NCI-H1930 (cell line): ENCODE measurements at regions not wholly inside any gene's neighbourhood (a gene's known extent, or its start where the extent isn't known, plus 50 kb on each side); places are given as distances from the start of the nearest gene placed in this dataset.
A peak's percentile ranks its signal among the peaks of the same experiment; 100 is the strongest.

ENCODE experiments used
- DNase-seq, 2 experiments: peaks; one replicate each; lab custom pipeline; 2025; lab: John Stamatoyannopoulos, UW

- DNase-seq: peak in 1 of 2 experiments; percentile 3
Measured at GRCh38 chr2:121018136-121019061, 266.6 kb downstream of the TFCP2L1 start.

- DNase-seq: no peak
Measured at GRCh38 chr2:121019071-121019470, 265.9 kb downstream of the TFCP2L1 start.

GRCh38 chr2:121019756-121020155 is 265.2 kb downstream of the TFCP2L1 start:
- no peak for DNase-seq

GRCh38 chr2:121021685-121022084 is 263.3 kb downstream of the TFCP2L1 start:
- DNase-seq: no peak

DNA sequence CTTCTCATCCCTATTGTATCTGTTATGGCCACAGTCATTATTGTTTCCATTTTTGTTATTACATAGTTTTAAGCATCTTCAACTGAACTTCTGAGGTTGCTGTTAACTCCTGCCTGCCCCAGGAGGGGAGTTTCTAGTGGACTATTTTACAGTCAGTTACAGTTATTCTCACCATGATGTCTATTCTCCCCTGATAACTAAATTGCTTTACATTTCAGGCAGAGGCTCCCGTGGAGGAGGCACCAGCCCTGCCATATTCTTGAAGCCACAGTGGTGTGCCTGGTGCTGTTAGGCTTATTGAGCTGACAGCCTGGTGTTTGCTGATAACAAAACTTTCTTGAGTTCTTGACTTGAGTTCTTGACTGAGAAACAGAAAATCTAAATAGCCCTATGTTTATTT is 256.4 kb downstream of the TFCP2L1 start:
- DNase-seq: no peak

- DNase-seq: no peak
Measured at GRCh38 chr2:121030523-121030922, 254.5 kb downstream of the TFCP2L1 start.

- DNase-seq: no peak
Measured at GRCh38 chr2:121031568-121032340, 253.2 kb downstream of the TFCP2L1 start.

DNA sequence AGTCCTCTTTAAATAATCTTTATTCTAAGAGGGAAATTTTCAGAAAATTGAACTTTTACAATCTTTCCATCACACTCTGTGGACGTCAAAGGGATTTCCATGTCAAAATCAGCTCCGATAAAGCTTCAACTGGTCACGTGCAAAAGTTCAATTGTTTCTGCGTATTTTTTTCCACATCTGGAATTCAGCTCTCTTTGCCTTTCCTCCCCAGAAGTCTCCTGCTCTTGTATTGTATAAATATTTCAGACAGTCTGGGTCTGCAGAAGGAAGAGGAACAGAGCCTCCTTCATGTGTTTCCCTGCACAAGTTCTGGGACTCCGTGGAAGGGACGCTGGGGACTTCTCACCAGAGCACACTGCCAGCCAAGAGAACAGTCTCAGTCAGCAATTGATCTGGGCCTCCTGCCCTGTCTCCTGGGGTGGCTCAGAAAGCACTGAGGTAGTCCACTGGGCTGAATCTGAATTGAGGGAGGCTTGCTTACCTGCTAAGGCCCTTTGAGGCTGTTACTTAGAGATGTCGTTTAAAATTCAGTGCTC is 251.5 kb downstream of the TFCP2L1 start:
- DNase-seq: no peak

- no peak for DNase-seq
Measured at GRCh38 chr2:121034551-121034950, 250.5 kb downstream of the TFCP2L1 start.

GRCh38 chr2:121036226-121036692 is 248.7 kb downstream of the TFCP2L1 start:
- peak; percentile 65 to 81 for DNase-seq

GRCh38 chr2:121037480-121037879 is 247.5 kb downstream of the TFCP2L1 start:
- DNase-seq: no peak

DNA sequence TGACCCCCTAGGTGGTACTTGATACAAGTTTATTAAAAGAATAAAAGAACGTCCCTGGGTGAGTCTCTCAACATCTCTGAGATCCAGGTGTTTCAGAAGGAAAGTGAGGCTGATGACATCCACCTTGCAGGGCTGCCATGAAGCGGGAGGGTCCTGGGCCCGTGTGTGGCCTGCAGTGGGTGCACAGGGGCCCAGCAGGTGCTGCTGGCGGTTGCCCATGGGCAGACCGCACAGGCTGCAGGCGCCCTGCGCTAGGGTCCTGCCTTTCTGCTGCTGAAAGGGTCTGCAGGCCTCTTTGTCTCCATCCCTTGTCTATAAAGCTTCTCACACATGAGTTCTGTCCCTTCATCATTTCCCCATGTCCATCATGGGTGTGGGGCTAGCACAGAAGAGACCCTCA is 247.0 kb downstream of the TFCP2L1 start:
- no peak for DNase-seq

- DNase-seq: no peak
Measured at GRCh38 chr2:121038431-121038830, 246.6 kb downstream of the TFCP2L1 start.

GRCh38 chr2:121038891-121039616 is 245.9 kb downstream of the TFCP2L1 start:
- DNase-seq: no peak

- DNase-seq: no peak
Measured at GRCh38 chr2:121039679-121040078, 245.3 kb downstream of the TFCP2L1 start.

- no peak for DNase-seq
Measured at GRCh38 chr2:121041516-121041915, 243.5 kb downstream of the TFCP2L1 start.

- DNase-seq: no peak
Measured at GRCh38 chr2:121043061-121043826, 241.8 kb downstream of the TFCP2L1 start.

GRCh38 chr2:121043827-121044222 is 241.2 kb downstream of the TFCP2L1 start:
- no peak for DNase-seq

GRCh38 chr2:121044412-121044811 is 240.6 kb downstream of the TFCP2L1 start:
- no peak for DNase-seq

DNA sequence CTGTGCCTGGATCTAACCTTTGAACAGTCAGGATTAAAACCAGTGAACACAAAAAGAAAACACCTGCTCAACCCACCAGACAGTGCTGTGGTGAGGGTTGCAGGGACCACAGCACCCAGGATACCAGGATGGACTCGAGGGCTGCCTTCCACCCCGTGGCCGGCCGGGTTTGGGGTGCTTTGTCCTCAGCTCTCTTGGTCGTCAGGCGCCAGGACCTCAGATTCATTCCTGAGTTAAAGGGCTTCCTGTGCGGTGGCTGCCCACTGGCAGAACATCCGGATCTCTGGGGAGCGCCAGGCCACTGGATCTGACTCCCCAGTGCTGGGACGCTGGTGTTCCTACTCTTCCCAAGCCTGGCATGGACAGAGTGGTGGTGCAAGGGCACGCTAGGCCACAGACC is 239.8 kb downstream of the TFCP2L1 start:
- no peak for DNase-seq

DNA sequence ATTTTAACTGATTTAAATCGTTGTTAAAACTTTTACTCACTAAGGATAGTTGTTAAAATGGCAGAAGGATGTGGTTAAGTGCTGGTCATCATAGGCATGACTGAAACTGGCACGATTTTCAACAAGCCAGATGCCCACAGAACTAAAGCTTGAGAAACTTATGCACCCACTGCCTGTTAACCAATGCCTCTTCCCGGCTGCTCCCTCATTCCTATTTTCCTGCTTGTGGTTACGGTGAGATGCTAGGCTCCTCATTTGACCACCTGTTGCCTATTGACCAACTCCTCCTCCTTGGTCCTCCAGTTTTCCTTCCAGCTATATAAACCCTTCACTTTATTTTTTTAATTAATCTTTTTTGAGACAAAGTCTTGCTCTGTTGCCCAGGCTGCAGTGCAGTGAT is 238.7 kb downstream of the TFCP2L1 start:
- DNase-seq: no peak
